Endodermal cell (in vitro differentiated cells): ENCODE measurements at regions not wholly inside any gene's neighbourhood (a gene's known extent, or its start where the extent isn't known, plus 50 kb on each side); places are given as distances from the start of the nearest gene placed in this dataset.

ENCODE experiments used
- DNase-seq: peaks from one replicate; pipeline ENCODE4 v3.0.0-alpha.2; 2017
- H3K27ac ChIP-seq: 2 replicates; pipeline ENCODE4 v1.5.1; 2013; ENCODE audit warnings: mild to moderate bottlenecking, low read depth, low read length, moderate library complexity
- H3K27me3 ChIP-seq: 2 replicates; pipeline ENCODE4 v1.6.1; 2013; ENCODE audit warnings: mild to moderate bottlenecking, low read length, moderate library complexity; ENCODE audit not compliant: insufficient read depth, control insufficient read depth, poor library complexity, severe bottlenecking
- H3K36me3 ChIP-seq: 2 replicates; pipeline ENCODE4 v1.7.0; 2013; ENCODE audit warnings: mild to moderate bottlenecking, low read length, moderate library complexity; ENCODE audit not compliant: control insufficient read depth, insufficient read depth
- H3K4me1 ChIP-seq: one replicate; pipeline ENCODE4 v1.7.0; 2013; ENCODE audit warnings: low read length; ENCODE audit not compliant: control insufficient read depth, insufficient read depth
- H3K4me3 ChIP-seq: 2 replicates; pipeline ENCODE4 v1.5.1; 2013; ENCODE audit warnings: mild to moderate bottlenecking, low read length, moderate library complexity
- H3K9ac ChIP-seq: 2 replicates; pipeline ENCODE4 v1.6.1; 2013; ENCODE audit warnings: mild to moderate bottlenecking, low read length, moderate library complexity; ENCODE audit not compliant: poor library complexity, severe bottlenecking; ENCODE audit errors: extremely low read depth
- H3K9me3 ChIP-seq: 2 replicates; pipeline ENCODE4 v1.6.1; 2013; ENCODE audit warnings: mild to moderate bottlenecking, low read length, moderate library complexity; ENCODE audit not compliant: control insufficient read depth
- H3K27ac Mint-ChIP-seq: 2 replicates; pipeline ENCODE4 v1.8.0; 2020; ENCODE audit warnings: mixed read lengths
- H3K27me3 Mint-ChIP-seq: 2 replicates; pipeline ENCODE4 v1.8.0; 2021; ENCODE audit warnings: mild to moderate bottlenecking, mixed read lengths; ENCODE audit not compliant: insufficient read depth
- H3K36me3 Mint-ChIP-seq: 2 replicates; pipeline ENCODE4 v1.8.0; 2020; ENCODE audit warnings: low read depth, mixed read lengths
- H3K4me1 Mint-ChIP-seq: 2 replicates; pipeline ENCODE4 v1.8.0; 2020; ENCODE audit warnings: mixed read lengths
- H3K4me3 Mint-ChIP-seq: 2 replicates; pipeline ENCODE4 v1.8.0; 2020; ENCODE audit warnings: mild to moderate bottlenecking, moderate library complexity, mixed read lengths
- H3K9me3 Mint-ChIP-seq: 2 replicates; pipeline ENCODE4 v1.8.0; 2020; ENCODE audit warnings: mild to moderate bottlenecking, mixed read lengths
- WGBS, 2 experiments: methylation state at CpG; one replicate each; pipeline versions ENCODE4 v1.1.5 to v1.1.7; 2013; ENCODE audit warnings: missing lambda C conversion rate in 2 of 2, mixed read lengths in 1 of 2; ENCODE audit not compliant: insufficient coverage in 1 of 2, insufficient read length in 1 of 2; 5-methylcytosine and 5-hydroxymethylcytosine counted together
- TF ChIP-seq, protein P1 (sequence below): fragments of 200-600 bp; sonication (generic); conservative IDR thresholded peaks from 2 replicates; pipeline ENCODE4 v1.5.0; 2021; ENCODE audit warnings: antibody characterized with exemption, mild to moderate bottlenecking

GRCh38 chr22:36086170-36086490, 57.5 kb upstream of the RBFOX2 start:
- Mint-ChIP-seq H3K27ac (no peak overlapping the region), H3K4me3 (no peak overlapping the region), H3K36me3 (no peaks in the 10 kb centered on the region), H3K4me1 (peaks cover 4% of the 10 kb centered on the region), H3K9me3 (no peaks in the 10 kb centered on the region), H3K27me3 (no peaks in the 10 kb centered on the region)
- peak; percentile 67 for DNase-seq
- no peaks in the 10 kb centered on the region for H3K36me3 ChIP-seq
- TF ChIP-seq, protein P1, sequence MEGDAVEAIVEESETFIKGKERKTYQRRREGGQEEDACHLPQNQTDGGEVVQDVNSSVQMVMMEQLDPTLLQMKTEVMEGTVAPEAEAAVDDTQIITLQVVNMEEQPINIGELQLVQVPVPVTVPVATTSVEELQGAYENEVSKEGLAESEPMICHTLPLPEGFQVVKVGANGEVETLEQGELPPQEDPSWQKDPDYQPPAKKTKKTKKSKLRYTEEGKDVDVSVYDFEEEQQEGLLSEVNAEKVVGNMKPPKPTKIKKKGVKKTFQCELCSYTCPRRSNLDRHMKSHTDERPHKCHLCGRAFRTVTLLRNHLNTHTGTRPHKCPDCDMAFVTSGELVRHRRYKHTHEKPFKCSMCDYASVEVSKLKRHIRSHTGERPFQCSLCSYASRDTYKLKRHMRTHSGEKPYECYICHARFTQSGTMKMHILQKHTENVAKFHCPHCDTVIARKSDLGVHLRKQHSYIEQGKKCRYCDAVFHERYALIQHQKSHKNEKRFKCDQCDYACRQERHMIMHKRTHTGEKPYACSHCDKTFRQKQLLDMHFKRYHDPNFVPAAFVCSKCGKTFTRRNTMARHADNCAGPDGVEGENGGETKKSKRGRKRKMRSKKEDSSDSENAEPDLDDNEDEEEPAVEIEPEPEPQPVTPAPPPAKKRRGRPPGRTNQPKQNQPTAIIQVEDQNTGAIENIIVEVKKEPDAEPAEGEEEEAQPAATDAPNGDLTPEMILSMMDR: no peak
- H3K4me1 ChIP-seq: no peaks in the 10 kb centered on the region
- WGBS, 2 experiments: 87 to 100% methylated on average over 1 to 6 of the region's 6 CpGs
- no peak overlapping the region for H3K27ac ChIP-seq
- no peaks in the 10 kb centered on the region for H3K9me3 ChIP-seq
- H3K4me3 ChIP-seq: no peak overlapping the region
- H3K9ac ChIP-seq: no peak overlapping the region
- H3K27me3 ChIP-seq: no peaks in the 10 kb centered on the region

- H3K4me1 Mint-ChIP-seq: peaks cover 4% of the 10 kb centered on the region
- H3K36me3 Mint-ChIP-seq: no peaks in the 10 kb centered on the region
- Histone ChIP-seq H3K27me3 (no peaks in the 10 kb centered on the region), H3K4me1 (no peaks in the 10 kb centered on the region), H3K27ac (no peak overlapping the region), H3K36me3 (no peaks in the 10 kb centered on the region), H3K9me3 (no peaks in the 10 kb centered on the region), H3K4me3 (no peak overlapping the region), H3K9ac (no peak overlapping the region)
- 93 to 98% methylated on average over 8 to 15 of the region's 15 CpGs for WGBS, 2 experiments
- no peak overlapping the region for H3K4me3 Mint-ChIP-seq
- TF ChIP-seq, protein P1: no peak
- H3K27ac Mint-ChIP-seq: no peak overlapping the region
- no peak for DNase-seq
- no peaks in the 10 kb centered on the region for H3K27me3 Mint-ChIP-seq
- H3K9me3 Mint-ChIP-seq: no peaks in the 10 kb centered on the region
Observed at GRCh38 chr22:36085476-36086169, 57.0 kb upstream of the RBFOX2 start.

DNA sequence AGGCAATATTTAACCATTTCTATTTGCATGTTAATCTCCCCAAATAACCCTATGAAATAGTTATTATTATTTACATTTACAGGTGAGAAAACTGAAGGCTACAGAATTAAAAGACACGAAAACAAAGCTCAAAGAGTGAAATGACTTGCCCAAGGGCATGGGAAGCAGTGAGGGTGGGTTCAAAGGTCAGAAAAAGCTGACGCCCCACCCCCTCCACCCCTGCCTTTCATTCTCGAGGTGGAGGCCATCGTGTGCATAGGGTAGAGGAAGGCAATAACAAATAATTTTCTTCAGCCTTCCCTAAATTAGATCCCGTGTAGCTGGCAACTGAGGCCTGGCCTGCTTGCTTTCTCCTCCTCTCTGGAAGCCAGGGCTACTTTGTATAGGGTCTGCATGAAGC, 56.1 kb upstream of the RBFOX2 start:
- Mint-ChIP-seq H3K9me3 (no peaks in the 10 kb centered on the region), H3K27ac (no peak overlapping the region), H3K27me3 (no peaks in the 10 kb centered on the region), H3K4me3 (no peak overlapping the region), H3K36me3 (no peaks in the 10 kb centered on the region), H3K4me1 (peaks cover 4% of the 10 kb centered on the region)
- 85% methylated on average over 5 of the region's 5 CpGs; no CpG with 5 or more reads in 1 of the 2 experiments for WGBS, 2 experiments
- no peak overlapping the region for H3K27ac ChIP-seq
- no peaks in the 10 kb centered on the region for H3K36me3 ChIP-seq
- H3K4me3 ChIP-seq: no peak overlapping the region
- no peaks in the 10 kb centered on the region for H3K9me3 ChIP-seq
- no peak for DNase-seq
- no peaks in the 10 kb centered on the region for H3K4me1 ChIP-seq
- no peaks in the 10 kb centered on the region for H3K27me3 ChIP-seq
- TF ChIP-seq, protein P1: no peak
- no peak overlapping the region for H3K9ac ChIP-seq
